ENCODE measurements at regions not wholly inside any gene's neighbourhood (a gene's known extent, or its start where the extent isn't known, plus 50 kb on each side); places are given as distances from the start of the nearest gene placed in this dataset.

- ChIA-PET CTCF (interaction anchor here (0.7 kb wide), 1 partner anchor 7 kb away, joined by 3 read pairs; no protein-coding TSS in a partner anchor), RAD21 (ENCODE audit: low non-redundant PET in 1 of 2, low total read pairs in 2 of 2, uncharacterized antibody in 2 of 2, unreplicated experiment in 2 of 2) (no interaction called here), POLR2A (no interaction called here)
- Histone ChIP-seq H3K36me3 (ENCODE audit: control insufficient read depth in 1 of 2, insufficient read depth in 2 of 2, low read length in 2 of 2) (no peaks in the 10 kb centered on the region), H3K4me1 (ENCODE audit: control insufficient read depth in 1 of 2, insufficient read depth in 2 of 2, low read length in 2 of 2) (peaks cover 0 to 13% of the 10 kb centered on the region in 2 experiments; a peak in 2 of 4 replicates), H3K4me3 (replicated peaks in 1 of 2; ENCODE audit: low read depth in 1 of 2, low read length in 2 of 2) (no peak overlapping the region), H3K27ac (ENCODE audit: low read depth, low read length) (no peak overlapping the region), H3K9me2 (ENCODE audit: insufficient read depth) (no peaks in the 10 kb centered on the region), H3K9ac (ENCODE audit: low read length) (no peak overlapping the region), H4K20me1 (ENCODE audit: insufficient read depth) (no peaks in the 10 kb centered on the region), H3K4me2 (ENCODE audit: low read length) (no peak overlapping the region), H3K27me3 (ENCODE audit: insufficient read depth, low read length) (no peaks in the 10 kb centered on the region), H3K9me3 (ENCODE audit: control insufficient read depth in 1 of 2, insufficient read depth in 1 of 2, low read depth in 1 of 2, low read length in 2 of 2) (no peaks in the 10 kb centered on the region), H3K79me2 (ENCODE audit: insufficient read depth, low read length) (no peaks in the 10 kb centered on the region), H2AFZ (ENCODE audit: low read depth, low read length, poor library complexity, severe bottlenecking) (no peak overlapping the region)
- no peak for DNase-seq (ENCODE audit: low read depth, low spot score)
- TF ChIP-seq, protein P1, sequence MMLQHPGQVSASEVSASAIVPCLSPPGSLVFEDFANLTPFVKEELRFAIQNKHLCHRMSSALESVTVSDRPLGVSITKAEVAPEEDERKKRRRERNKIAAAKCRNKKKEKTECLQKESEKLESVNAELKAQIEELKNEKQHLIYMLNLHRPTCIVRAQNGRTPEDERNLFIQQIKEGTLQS (IDR thresholded peaks at IDR 0.05): no peak
- no peak for TF ChIP-seq FOSL1 (IDR thresholded peaks at IDR 0.05; ENCODE audit: low read depth)
- no peak for TF ChIP-seq YY1 (IDR thresholded peaks at IDR 0.05; ENCODE audit: extremely low read depth, insufficient replicate concordance, low read depth, low read length)
- no peak for TF ChIP-seq TCF7L2 (IDR thresholded peaks at IDR 0.05; ENCODE audit: borderline replicate concordance, extremely low read depth, insufficient read depth, insufficient read length)
- no peak for TF ChIP-seq EGR1 (IDR thresholded peaks at IDR 0.05; ENCODE audit: low read depth)
- TF ChIP-seq ZBTB33 (IDR thresholded peaks at IDR 0.05; ENCODE audit: extremely low read depth, insufficient replicate concordance, low read length): no peak
- TF ChIP-seq ZFX (IDR thresholded peaks at IDR 0.05): no peak
- no peak for TF ChIP-seq ZNF274 (IDR thresholded peaks at IDR 0.05; ENCODE audit: low read depth, low read length)
- no peak for TF ChIP-seq ELF1 (IDR thresholded peaks at IDR 0.05; ENCODE audit: borderline replicate concordance, low read depth)
- TF ChIP-seq SP1 (IDR thresholded peaks at IDR 0.05; ENCODE audit: low read depth): no peak
- TF ChIP-seq CBX3 (IDR thresholded peaks at IDR 0.05; ENCODE audit: low read depth): no peak
- TF ChIP-seq SIN3A (IDR thresholded peaks at IDR 0.05; ENCODE audit: low read depth): no peak
- no TSS peak for BruUV-seq (replicated peaks)
- no peak for ATAC-seq
- intact Hi-C loops (cut with micrococcal nuclease): no loop called here
Observed at GRCh38 chr20:57004951-57005933, 261.2 kb downstream of the BMP7 start.
